ENCODE measurements at regions not wholly inside any gene's neighbourhood (a gene's known extent, or its start where the extent isn't known, plus 50 kb on each side); places are given as distances from the start of the nearest gene placed in this dataset.

DNA sequence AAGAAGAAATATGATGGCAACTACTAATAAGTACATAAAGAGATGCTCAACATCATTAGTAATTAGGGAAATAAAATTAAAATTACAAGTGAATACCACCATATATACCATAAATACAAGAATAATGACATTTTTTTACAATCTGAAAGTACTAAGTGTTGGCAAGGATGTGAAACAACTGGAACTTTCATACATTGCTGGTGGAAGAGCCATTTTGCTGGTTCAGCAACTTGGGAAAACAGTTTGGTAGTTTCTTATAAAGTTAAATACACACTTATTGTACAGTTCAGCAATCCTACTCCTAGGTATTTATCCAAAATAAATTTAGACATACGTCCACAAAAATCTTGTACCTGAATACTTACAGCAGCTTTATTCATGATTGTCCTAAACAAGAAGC lies 192.9 kb downstream of the CARTPT start:
- ATAC-seq (no peak), DNase-seq (no peak), FAIRE-seq (no peak)
- Histone ChIP-seq H3K36me3 (no peaks in the 10 kb centered on the region), H3K4me3 (no peak overlapping the region), H3K9me3 (no peaks in the 10 kb centered on the region), H3K27ac (no peak overlapping the region), H3K4me1 (peaks cover 0 to 7% (median 7%) of the 10 kb centered on the region in 3 donors), H3K27me3 (no peaks in the 10 kb centered on the region)
- intact Hi-C loops (cut with DNase I), result no loop called here
- WGBS, 2 donors, result 68 to 91% methylated on average over 1 of the region's 1 CpG
- TF ChIP-seq, protein P1, sequence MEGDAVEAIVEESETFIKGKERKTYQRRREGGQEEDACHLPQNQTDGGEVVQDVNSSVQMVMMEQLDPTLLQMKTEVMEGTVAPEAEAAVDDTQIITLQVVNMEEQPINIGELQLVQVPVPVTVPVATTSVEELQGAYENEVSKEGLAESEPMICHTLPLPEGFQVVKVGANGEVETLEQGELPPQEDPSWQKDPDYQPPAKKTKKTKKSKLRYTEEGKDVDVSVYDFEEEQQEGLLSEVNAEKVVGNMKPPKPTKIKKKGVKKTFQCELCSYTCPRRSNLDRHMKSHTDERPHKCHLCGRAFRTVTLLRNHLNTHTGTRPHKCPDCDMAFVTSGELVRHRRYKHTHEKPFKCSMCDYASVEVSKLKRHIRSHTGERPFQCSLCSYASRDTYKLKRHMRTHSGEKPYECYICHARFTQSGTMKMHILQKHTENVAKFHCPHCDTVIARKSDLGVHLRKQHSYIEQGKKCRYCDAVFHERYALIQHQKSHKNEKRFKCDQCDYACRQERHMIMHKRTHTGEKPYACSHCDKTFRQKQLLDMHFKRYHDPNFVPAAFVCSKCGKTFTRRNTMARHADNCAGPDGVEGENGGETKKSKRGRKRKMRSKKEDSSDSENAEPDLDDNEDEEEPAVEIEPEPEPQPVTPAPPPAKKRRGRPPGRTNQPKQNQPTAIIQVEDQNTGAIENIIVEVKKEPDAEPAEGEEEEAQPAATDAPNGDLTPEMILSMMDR (IDR thresholded peaks at IDR 0.05), result no peak

DNA sequence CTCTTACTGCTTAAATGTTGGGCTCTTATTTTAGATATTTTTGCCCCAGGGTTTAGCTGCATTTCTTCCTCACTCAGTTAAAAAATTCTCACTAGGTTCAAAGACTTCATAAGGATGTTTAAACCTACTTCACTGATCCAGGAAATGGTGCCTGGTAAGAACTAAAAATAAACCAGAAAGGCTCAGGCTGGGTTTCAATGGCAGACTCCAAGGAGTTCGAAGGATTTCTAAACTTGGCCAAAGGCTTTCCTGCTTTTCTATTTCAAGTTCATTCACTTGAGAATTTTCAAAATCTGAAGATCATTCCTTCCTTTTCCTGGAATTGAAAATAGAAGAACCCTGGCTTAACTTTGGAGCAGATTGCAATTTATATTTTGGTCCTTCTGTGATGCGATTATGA lies 193.0 kb upstream of the MAP1B start:
- 78 to 86% methylated on average over 2 of the region's 2 CpGs for WGBS, 2 donors
- DNase-seq (no peak), ATAC-seq (no peak), FAIRE-seq (no peak)
- TF ChIP-seq, protein P1 (IDR thresholded peaks at IDR 0.05), result no peak
- H3K36me3 ChIP-seq, result no peaks in the 10 kb centered on the region
- no peak overlapping the region for H3K27ac ChIP-seq
- intact Hi-C loops (cut with DNase I), result no loop called here
- H3K4me1 ChIP-seq, result no peaks in the 10 kb centered on the region
- H3K4me3 ChIP-seq, result no peak overlapping the region
- H3K9me3 ChIP-seq, result no peaks in the 10 kb centered on the region
- no peaks in the 10 kb centered on the region for H3K27me3 ChIP-seq

DNA sequence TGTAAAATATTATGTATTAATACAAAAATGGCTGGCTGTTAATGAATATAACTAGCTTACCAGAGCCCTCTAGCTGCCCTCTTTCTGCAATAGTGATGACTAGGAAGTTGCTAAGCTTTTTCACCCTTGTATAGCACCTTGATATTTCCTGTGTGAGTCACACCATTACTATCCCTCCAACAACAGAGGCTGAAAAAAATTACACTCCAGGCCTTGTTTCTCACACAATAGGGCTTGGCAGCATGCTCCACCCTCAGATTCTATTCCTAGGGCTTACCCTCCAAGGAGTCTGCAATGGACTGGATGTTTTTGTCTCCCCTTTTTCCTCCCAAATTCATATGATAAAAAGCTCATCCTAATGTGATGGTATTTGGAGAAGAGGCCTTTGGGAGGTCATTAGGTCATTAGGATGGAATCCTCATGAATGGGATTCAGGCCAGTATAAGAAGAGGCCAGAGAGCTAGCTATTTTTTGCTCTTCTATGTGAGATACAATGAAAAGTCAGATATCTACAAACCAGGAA lies 184.6 kb upstream of the MAP1B start:
- intact Hi-C loops (cut with DNase I), result no loop called here
- no peaks in the 10 kb centered on the region for H3K27me3 ChIP-seq
- peak overlapping the region in 2 of 4 donors; percentile 20 to 31 for H3K27ac ChIP-seq
- no peak overlapping the region for H3K4me3 ChIP-seq
- FAIRE-seq (no peak), DNase-seq (no peak), ATAC-seq (peak in 3 of 4 donors; percentile 38 to 87 (median 72))
- TF ChIP-seq, protein P1 (IDR thresholded peaks at IDR 0.05), result no peak
- H3K9me3 ChIP-seq, result no peaks in the 10 kb centered on the region
- H3K36me3 ChIP-seq, result no peaks in the 10 kb centered on the region
- peaks cover 0 to 5% (median 0%) of the 10 kb centered on the region in 3 donors for H3K4me1 ChIP-seq

DNA sequence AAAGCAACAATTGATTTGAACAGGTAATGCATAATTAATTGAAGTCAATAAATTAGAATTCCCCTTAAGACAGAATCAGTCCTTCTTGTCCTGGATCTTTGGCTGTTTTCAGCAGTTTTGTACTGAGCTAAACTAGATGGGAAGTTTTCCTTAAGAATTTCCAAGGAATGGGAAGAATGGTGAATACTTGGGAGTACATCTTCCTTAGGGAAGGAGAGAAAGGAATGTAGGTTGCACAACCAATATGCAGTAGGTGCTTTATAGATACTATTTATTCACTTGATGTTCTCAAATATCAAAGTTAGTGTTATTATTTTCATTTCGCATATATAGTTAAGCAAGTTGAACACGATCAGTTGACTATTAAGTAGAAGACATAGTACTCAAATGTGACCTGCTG lies 183.5 kb upstream of the MAP1B start:
- DNase-seq (no peak), ATAC-seq (no peak), FAIRE-seq (no peak)
- no peak overlapping the region for H3K27ac ChIP-seq
- TF ChIP-seq, protein P1 (IDR thresholded peaks at IDR 0.05), result no peak
- no peaks in the 10 kb centered on the region for H3K36me3 ChIP-seq
- WGBS, 2 donors, result 92 to 93% methylated on average over 2 of the region's 2 CpGs
- intact Hi-C loops (cut with DNase I), result no loop called here
- no peaks in the 10 kb centered on the region for H3K9me3 ChIP-seq
- peaks cover 0 to 5% (median 0%) of the 10 kb centered on the region in 3 donors for H3K4me1 ChIP-seq
- no peaks in the 10 kb centered on the region for H3K27me3 ChIP-seq
- H3K4me3 ChIP-seq, result no peak overlapping the region

DNA sequence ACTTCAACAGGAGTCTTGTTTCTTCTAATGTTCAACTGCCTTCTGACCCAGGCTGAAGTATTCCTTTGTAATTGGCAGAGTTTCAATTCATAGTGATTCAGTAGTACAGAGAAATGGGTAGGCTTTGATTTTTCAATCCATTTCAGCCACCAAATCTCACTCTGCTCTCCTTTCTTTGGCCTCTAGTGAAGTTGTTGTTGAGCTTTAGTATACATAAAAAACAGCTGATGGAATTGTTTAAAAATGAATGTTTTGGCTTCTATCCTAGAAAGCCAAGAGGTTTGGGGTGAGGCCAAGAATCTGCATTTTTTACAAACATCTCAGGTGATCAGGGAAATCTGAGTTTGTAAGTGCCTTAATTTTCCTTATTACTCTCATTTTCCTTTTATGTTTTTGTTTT lies 182.9 kb upstream of the MAP1B start:
- intact Hi-C loops (cut with DNase I), result no loop called here
- TF ChIP-seq, protein P1 (IDR thresholded peaks at IDR 0.05), result no peak
- no peak overlapping the region for H3K27ac ChIP-seq
- no peak for FAIRE-seq
- no peaks in the 10 kb centered on the region for H3K36me3 ChIP-seq
- H3K27me3 ChIP-seq, result no peaks in the 10 kb centered on the region
- no peak overlapping the region for H3K4me3 ChIP-seq
- H3K9me3 ChIP-seq, result no peaks in the 10 kb centered on the region
- ATAC-seq, result no peak
- no peak for DNase-seq
- peaks cover 0 to 5% (median 0%) of the 10 kb centered on the region in 3 donors for H3K4me1 ChIP-seq

Measured in pancreas (tissue), 10 donors.